GM18517 (cell line): ENCODE measurements at regions not wholly inside any gene's neighbourhood (a gene's known extent, or its start where the extent isn't known, plus 50 kb on each side); places are given as distances from the start of the nearest gene placed in this dataset.

ENCODE experiments used
- ATAC-seq: cut with Tn5 transposase; IDR thresholded peaks from one replicate; pipeline ENCODE4 v1.9.1; 2021; ENCODE audit warnings: mild to moderate bottlenecking, moderate library complexity; ENCODE audit not compliant: unreplicated experiment

DNA sequence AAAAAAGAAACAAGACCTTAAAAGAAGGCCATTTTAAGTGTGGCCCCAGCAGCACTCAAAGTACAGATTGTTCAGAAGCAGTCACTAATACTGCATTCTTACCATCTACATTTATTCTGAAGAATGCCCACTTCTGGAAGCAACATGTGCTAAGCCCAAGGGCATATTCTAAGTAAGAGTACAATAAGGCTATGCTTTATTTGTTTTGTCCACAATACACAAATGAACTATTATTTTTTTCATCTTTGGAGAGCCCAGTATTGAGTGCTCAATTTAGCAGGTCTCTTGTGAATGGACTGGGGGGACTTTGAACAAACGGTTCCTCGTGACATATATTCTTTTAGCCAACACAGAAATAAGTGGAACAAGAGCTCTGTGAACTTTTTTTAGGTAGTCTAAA, 191.4 kb upstream of the CHORDC1 start:
- no peak for ATAC-seq

DNA sequence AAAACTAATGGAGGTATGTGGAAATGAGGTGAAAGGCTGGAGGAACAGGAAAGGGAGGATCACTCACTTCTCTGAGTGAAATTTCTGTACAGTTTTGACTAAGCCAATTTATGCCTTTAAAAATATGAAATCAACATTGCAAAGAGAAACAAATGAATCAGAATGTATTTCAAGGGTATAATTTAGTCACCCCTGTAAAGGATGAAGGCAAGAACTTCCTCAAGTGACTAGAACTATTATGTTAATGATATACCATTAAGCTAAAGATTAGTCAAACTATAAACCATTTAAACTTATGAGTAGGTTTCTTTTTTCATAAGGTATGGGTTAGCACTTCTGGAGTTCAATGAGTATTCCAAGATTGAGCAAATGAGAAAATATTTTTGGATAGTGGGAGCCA, 184.5 kb upstream of the CHORDC1 start:
- no peak for ATAC-seq

DNA sequence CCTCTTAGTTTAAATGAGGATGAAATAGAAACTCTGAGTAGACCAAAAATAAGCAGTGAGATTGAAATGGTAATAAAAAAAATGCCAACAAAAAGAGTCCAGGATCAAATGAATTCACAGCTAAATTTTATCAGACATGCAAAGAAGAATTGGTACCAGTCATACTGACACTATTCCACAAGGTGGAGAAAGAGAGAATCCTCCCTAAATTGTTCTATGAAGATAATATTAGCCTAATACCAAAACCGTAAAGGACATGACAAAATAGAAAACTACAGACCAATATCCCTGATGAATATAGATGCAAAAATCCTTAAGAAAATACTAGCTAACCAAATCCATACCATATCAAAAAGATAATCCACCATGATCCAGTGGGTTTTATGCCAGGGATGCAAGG, 169.8 kb upstream of the CHORDC1 start:
- no peak for ATAC-seq

GRCh38 chr11:90391756-90392155, 168.9 kb upstream of the CHORDC1 start:
- ATAC-seq: no peak

- ATAC-seq: no peak
Observed at GRCh38 chr11:90380206-90380605, 157.4 kb upstream of the CHORDC1 start.

DNA sequence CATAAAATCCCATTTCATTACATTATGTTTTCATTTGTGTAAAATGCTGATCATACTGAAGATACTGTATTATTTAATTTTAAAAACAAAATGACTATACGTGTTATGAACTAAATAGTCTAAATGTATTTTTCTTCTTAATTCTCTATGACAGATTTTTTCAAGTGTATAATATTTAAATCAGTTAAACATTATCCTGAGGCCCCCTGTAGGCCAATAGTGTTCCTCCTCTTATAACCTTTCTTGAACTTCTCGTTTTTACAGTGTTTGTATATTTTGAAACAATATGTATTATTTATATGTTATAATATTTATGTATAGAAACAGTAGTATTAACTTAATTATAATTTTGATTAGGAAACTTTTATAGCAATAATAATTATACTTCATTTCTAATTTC, 151.1 kb upstream of the CHORDC1 start:
- no peak for ATAC-seq

GRCh38 chr11:90364527-90364926, 141.7 kb upstream of the CHORDC1 start:
- no peak for ATAC-seq

- ATAC-seq: no peak
Observed at GRCh38 chr11:90363739-90364138, 140.9 kb upstream of the CHORDC1 start.

DNA sequence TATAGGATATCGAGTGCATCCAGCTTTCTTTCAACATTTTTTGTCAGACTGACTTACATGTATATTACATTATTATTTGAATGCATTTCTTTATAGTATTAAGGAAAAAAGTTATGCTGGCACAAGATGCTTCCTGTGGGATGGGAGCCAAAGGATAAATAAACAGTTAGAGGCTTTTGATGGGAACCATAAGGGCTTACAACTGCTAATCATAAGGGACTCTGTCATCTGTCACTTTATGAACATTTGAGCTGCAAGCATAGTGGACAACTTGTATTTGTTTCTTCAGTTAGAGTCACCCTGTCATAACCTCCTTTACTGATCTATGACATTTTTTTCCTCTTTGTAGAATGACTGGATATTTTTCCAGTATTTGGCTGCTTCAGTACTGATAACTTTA, 132.4 kb upstream of the CHORDC1 start:
- ATAC-seq: no peak

- ATAC-seq: no peak
Observed at GRCh38 chr11:90349731-90350130, 126.9 kb upstream of the CHORDC1 start.

DNA sequence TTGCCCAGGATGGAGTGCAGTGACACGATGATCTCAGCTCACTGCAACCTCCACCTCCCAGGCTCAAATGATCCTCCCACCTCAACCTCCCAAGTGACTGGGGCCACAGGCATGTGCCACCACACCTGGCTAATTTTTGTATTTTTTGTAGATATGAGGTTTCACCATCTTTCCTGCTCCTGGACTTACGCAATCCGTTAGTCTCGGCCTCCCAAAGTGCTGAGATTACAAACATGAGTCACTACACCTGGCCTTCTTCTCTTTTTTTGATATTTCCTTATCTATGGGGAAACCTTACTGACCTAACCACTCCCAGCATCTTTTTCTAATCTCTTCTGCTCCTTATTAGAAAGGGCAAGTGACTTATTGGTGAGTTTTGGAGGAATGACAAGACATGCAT, 121.7 kb upstream of the CHORDC1 start:
- ATAC-seq: no peak

GRCh38 chr11:90343673-90344072, 120.8 kb upstream of the CHORDC1 start:
- no peak for ATAC-seq

DNA sequence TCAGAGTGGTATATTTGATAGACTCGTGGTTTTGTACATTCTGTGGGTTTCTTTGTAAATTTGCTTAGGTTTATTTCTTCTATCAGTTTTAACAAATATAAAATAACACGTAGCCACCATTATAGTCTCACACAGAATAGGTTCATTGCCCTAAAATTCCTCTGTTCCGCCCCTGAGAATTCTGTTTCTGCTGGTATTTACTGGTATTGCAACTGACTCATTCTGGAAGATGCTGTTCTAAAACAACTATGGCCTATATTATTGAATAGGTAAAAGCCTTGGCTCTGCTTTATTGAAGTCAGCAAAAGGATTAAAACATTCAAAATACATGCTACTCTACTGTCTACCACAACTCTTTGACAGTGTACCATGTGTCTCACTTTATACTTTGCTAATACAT, 119.1 kb upstream of the CHORDC1 start:
- ATAC-seq: no peak

GRCh38 chr11:90332415-90332814, 109.6 kb upstream of the CHORDC1 start:
- no peak for ATAC-seq

DNA sequence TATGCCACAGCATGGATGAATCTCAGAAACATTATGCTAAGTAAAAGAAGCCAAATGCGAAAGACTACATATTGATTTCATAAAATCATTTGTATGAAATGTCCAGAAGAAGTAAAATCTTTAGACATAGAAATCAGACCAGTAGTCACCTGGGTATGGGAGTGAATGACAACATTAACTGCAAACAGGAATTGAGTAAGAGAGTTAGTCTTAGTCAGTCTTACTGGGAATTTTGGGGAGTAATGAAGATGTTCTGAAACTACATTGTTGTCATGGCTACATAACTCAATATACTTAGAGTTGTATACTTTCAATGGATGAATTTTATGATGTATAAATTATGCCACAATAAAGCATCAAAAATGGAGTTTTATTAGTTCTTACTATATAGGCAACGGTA, 107.8 kb upstream of the CHORDC1 start:
- no peak for ATAC-seq

DNA sequence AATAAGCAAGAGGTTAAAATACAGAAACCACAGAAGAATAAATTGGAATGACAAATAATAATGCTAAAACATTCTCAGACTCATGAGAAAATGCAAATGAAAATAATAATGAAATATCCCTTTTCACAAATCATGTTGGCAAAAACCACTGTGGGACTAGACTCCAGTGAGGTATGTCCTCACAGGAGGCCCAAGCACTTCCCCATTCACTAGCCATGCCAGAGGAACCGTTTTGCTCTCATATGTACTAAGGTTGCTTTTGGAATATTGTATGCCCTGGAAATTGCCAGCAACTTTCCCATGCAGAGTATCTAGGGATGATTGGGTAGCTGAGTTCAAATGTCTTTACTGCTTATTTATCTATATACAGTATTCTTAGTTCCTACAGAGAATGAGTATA, 106.2 kb upstream of the CHORDC1 start:
- no peak for ATAC-seq

DNA sequence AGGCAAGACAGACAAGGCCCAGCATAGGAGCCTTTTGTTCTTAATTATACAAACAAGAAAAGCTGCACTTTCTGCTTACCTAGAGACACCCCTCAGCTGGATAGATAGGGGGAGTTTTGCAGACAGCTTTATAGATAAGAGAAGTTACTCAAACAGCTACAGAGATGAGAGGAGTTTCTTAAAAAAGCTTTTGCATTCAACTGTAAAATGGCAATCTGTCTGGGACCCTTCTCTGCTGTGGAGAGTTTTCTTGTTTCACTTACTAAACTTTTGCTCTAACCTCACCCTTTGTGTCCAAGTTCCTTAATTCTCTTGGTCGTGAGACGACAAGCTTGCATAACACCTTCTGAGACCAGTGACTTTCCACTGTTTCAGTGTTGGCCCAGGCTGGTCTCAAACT, 103.8 kb upstream of the CHORDC1 start:
- ATAC-seq: no peak

- ATAC-seq: no peak
Observed at GRCh38 chr11:90323289-90323688, 100.4 kb upstream of the CHORDC1 start.

DNA sequence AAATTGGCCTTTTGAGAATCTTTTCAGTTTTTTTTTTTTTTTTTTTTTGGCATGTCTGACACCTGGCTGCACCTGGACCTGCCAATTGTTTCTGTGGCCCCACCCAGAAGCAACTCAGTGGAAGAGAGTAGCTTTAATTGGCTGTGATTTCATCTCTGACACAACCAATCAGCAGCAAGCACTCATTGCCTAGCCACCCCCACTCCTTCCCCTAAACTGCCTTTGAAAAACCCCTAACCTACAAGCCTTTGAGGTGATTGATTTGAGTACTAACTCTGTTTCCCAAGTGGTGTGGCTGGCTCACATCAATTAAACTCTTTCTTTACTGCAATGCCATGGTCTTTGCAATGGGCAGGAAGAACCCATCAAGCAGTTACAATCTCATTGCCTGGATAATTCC, 98.2 kb upstream of the CHORDC1 start:
- ATAC-seq: no peak

DNA sequence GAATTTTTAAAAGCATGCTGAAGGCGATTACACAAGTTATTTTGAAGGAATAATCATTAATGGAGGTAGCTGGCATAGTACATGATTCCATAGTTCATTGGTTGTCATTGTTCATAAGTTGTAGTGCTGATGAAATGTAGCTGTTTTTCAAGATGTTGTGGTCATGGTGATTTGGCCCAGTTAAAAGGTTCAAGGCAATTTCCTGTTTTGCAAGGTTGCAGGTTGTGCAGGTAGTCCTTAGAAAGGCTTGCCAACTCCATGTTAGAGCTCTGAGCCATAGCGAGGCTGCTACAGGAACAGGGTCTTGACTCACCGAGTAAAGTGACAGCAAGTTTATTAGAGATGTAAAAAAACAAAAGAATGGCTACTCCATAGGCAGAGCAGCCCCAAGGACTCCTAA, 95.8 kb upstream of the CHORDC1 start:
- ATAC-seq: no peak

- ATAC-seq: no peak
Observed at GRCh38 chr11:90310210-90310609, 87.4 kb upstream of the CHORDC1 start.

DNA sequence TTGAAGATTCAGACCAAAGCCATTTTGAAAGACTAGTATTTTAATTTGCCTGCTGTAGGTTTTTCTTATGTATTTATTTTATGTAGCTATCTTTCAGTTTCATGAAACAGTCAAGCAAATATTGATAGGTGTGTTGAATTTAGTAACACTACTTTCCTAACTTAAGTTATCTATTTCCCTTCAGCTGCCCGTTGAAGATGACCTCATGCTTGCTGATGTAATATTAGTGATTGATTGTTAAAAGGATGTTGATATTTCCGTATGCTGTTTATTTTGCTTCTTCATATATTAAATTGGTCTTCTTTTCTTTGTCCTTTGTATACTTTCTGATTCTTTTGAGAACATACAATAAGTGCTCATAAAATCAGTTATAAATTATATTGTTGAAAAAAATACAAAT, 86.8 kb upstream of the CHORDC1 start:
- ATAC-seq: no peak

GRCh38 chr11:90294526-90294925, 71.7 kb upstream of the CHORDC1 start:
- ATAC-seq: no peak

DNA sequence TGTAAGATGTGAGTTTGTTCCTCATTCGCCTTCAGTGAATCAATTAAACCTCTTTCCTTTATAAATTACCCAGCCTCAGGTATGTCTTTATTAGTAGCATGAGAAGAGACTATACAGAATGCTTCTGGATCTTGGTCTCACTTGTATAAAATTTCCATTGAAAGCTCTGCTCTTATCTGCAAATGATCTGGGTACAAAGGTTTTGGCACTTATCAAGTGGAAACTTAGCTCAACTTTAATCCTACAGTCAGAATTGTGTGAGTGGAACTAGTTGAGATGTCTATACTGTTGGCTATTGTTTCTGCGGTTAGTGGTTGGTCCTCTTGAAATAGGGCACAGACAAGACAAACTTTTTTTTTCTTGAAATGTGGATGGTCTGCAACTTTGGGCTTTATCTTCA, 71.2 kb upstream of the CHORDC1 start:
- ATAC-seq: no peak
